ENCODE measurements at regions not wholly inside any gene's neighbourhood (a gene's known extent, or its start where the extent isn't known, plus 50 kb on each side); places are given as distances from the start of the nearest gene placed in this dataset.

- Mint-ChIP-seq H3K27me3 (ENCODE audit: low read depth) (no peaks in the 10 kb centered on the region), H3K4me1 (ENCODE audit: low read depth) (peaks cover 16% of the 10 kb centered on the region)
Observed at GRCh38 chr4:81751531-81752289, 280.0 kb upstream of the RASGEF1B start.

GRCh38 chr4:81747242-81747930 lies 275.7 kb upstream of the RASGEF1B start:
- CTCF ChIA-PET: no interaction called here
- H3K9me3 Mint-ChIP-seq: no peaks in the 10 kb centered on the region
- DNase-seq: no peak
- intact Hi-C loops (cut with micrococcal nuclease): no loop called here
- no peaks in the 10 kb centered on the region for H3K27me3 Mint-ChIP-seq (ENCODE audit: low read depth)
- H3K4me3 Mint-ChIP-seq: no peak overlapping the region
- H3K36me3 Mint-ChIP-seq (ENCODE audit: low read depth): no peaks in the 10 kb centered on the region
- peaks cover 2% of the 10 kb centered on the region for H3K4me1 Mint-ChIP-seq (ENCODE audit: low read depth)
- H3K27ac Mint-ChIP-seq: no peak overlapping the region

More at GRCh38 chr4:81751531-81752289, 280.0 kb upstream of the RASGEF1B start:
- Mint-ChIP-seq H3K27ac (no peak overlapping the region), H3K36me3 (ENCODE audit: low read depth) (no peaks in the 10 kb centered on the region), H3K4me3 (no peak overlapping the region), H3K9me3 (no peaks in the 10 kb centered on the region)
- intact Hi-C loops (cut with micrococcal nuclease): no loop called here
- no peak for DNase-seq
- CTCF ChIA-PET: no interaction called here

- no peaks in the 10 kb centered on the region for H3K9me3 Mint-ChIP-seq
- no peaks in the 10 kb centered on the region for H3K27me3 Mint-ChIP-seq (ENCODE audit: low read depth)
- H3K4me1 Mint-ChIP-seq (ENCODE audit: low read depth): peaks cover 2% of the 10 kb centered on the region
- no peaks in the 10 kb centered on the region for H3K36me3 Mint-ChIP-seq (ENCODE audit: low read depth)
- H3K4me3 Mint-ChIP-seq: no peak overlapping the region
- intact Hi-C loops (cut with micrococcal nuclease): no loop called here
- CTCF ChIA-PET: interaction anchor here (0.6 to 1.6 kb wide), 2 partner anchors 98 to 612 kb away, joined by 3 to 4 read pairs; no protein-coding TSS in a partner anchor
- H3K27ac Mint-ChIP-seq: no peak overlapping the region
- DNase-seq: no peak
Observed at GRCh38 chr4:81746773-81747172, 275.1 kb upstream of the RASGEF1B start.

- DNase-seq: no peak
- H3K27ac Mint-ChIP-seq: no peak overlapping the region
- H3K9me3 Mint-ChIP-seq: no peaks in the 10 kb centered on the region
- H3K4me1 Mint-ChIP-seq (ENCODE audit: low read depth): peaks cover 2% of the 10 kb centered on the region
- CTCF ChIA-PET: interaction anchor here (1.6 kb wide), 1 partner anchor 99 kb away, joined by 4 read pairs; no protein-coding TSS in a partner anchor
- no peak overlapping the region for H3K4me3 Mint-ChIP-seq
- intact Hi-C loops (cut with micrococcal nuclease): no loop called here
- no peaks in the 10 kb centered on the region for H3K27me3 Mint-ChIP-seq (ENCODE audit: low read depth)
- no peaks in the 10 kb centered on the region for H3K36me3 Mint-ChIP-seq (ENCODE audit: low read depth)
Observed at GRCh38 chr4:81746071-81746470, 274.4 kb upstream of the RASGEF1B start.

- no peaks in the 10 kb centered on the region for H3K36me3 Mint-ChIP-seq (ENCODE audit: low read depth)
- no peaks in the 10 kb centered on the region for H3K9me3 Mint-ChIP-seq
- intact Hi-C loops (cut with micrococcal nuclease): no loop called here
- no peaks in the 10 kb centered on the region for H3K27me3 Mint-ChIP-seq (ENCODE audit: low read depth)
- H3K27ac Mint-ChIP-seq: no peak overlapping the region
- CTCF ChIA-PET: no interaction called here
- H3K4me3 Mint-ChIP-seq: no peak overlapping the region
- H3K4me1 Mint-ChIP-seq (ENCODE audit: low read depth): peaks cover 2% of the 10 kb centered on the region
- no peak for DNase-seq
Observed at GRCh38 chr4:81745050-81745449, 273.3 kb upstream of the RASGEF1B start.

GRCh38 chr4:81743731-81744435 lies 272.2 kb upstream of the RASGEF1B start:
- no peaks in the 10 kb centered on the region for H3K27me3 Mint-ChIP-seq (ENCODE audit: low read depth)
- intact Hi-C loops (cut with micrococcal nuclease): no loop called here
- no peaks in the 10 kb centered on the region for H3K9me3 Mint-ChIP-seq
- CTCF ChIA-PET: interaction anchor here (0.7 kb wide), 1 partner anchor 13 kb away, joined by 3 read pairs; no protein-coding TSS in a partner anchor
- H3K4me1 Mint-ChIP-seq (ENCODE audit: low read depth): peaks cover 2% of the 10 kb centered on the region
- no peaks in the 10 kb centered on the region for H3K36me3 Mint-ChIP-seq (ENCODE audit: low read depth)
- no peak for DNase-seq
- H3K4me3 Mint-ChIP-seq: no peak overlapping the region
- H3K27ac Mint-ChIP-seq: no peak overlapping the region

GRCh38 chr4:81740487-81740886 lies 268.8 kb upstream of the RASGEF1B start:
- intact Hi-C loops (cut with micrococcal nuclease): no loop called here
- no peak overlapping the region for H3K4me3 Mint-ChIP-seq
- no peaks in the 10 kb centered on the region for H3K9me3 Mint-ChIP-seq
- no peaks in the 10 kb centered on the region for H3K36me3 Mint-ChIP-seq (ENCODE audit: low read depth)
- H3K27me3 Mint-ChIP-seq (ENCODE audit: low read depth): no peaks in the 10 kb centered on the region
- no peaks in the 10 kb centered on the region for H3K4me1 Mint-ChIP-seq (ENCODE audit: low read depth)
- CTCF ChIA-PET: interaction anchor here (0.6 to 0.9 kb wide), 2 partner anchors 104 to 125 kb away, joined by 3 to 8 read pairs; no protein-coding TSS in a partner anchor
- H3K27ac Mint-ChIP-seq: no peak overlapping the region
- DNase-seq: no peak

- H3K4me3 Mint-ChIP-seq: no peak overlapping the region
- no peaks in the 10 kb centered on the region for H3K4me1 Mint-ChIP-seq (ENCODE audit: low read depth)
- H3K27ac Mint-ChIP-seq: no peak overlapping the region
- intact Hi-C loops (cut with micrococcal nuclease): no loop called here
- DNase-seq: no peak
- H3K36me3 Mint-ChIP-seq (ENCODE audit: low read depth): no peaks in the 10 kb centered on the region
- H3K27me3 Mint-ChIP-seq (ENCODE audit: low read depth): no peaks in the 10 kb centered on the region
- H3K9me3 Mint-ChIP-seq: no peaks in the 10 kb centered on the region
- CTCF ChIA-PET: interaction anchor here (1.1 kb wide), 1 partner anchor 141 kb away, joined by 3 read pairs; no protein-coding TSS in a partner anchor
Observed at GRCh38 chr4:81738891-81739290, 267.2 kb upstream of the RASGEF1B start.

- no peaks in the 10 kb centered on the region for H3K4me1 Mint-ChIP-seq (ENCODE audit: low read depth)
- no peak overlapping the region for H3K4me3 Mint-ChIP-seq
- H3K36me3 Mint-ChIP-seq (ENCODE audit: low read depth): no peaks in the 10 kb centered on the region
- no peak for DNase-seq
- H3K27me3 Mint-ChIP-seq (ENCODE audit: low read depth): no peaks in the 10 kb centered on the region
- CTCF ChIA-PET: no interaction called here
- no peaks in the 10 kb centered on the region for H3K9me3 Mint-ChIP-seq
- intact Hi-C loops (cut with micrococcal nuclease): no loop called here
- no peak overlapping the region for H3K27ac Mint-ChIP-seq
Observed at GRCh38 chr4:81737865-81738559, 266.3 kb upstream of the RASGEF1B start.

- intact Hi-C loops (cut with micrococcal nuclease): no loop called here
- CTCF ChIA-PET: no interaction called here
- Mint-ChIP-seq H3K4me3 (no peak overlapping the region), H3K27ac (no peak overlapping the region), H3K4me1 (ENCODE audit: low read depth) (no peaks in the 10 kb centered on the region), H3K27me3 (ENCODE audit: low read depth) (no peaks in the 10 kb centered on the region), H3K36me3 (ENCODE audit: low read depth) (no peaks in the 10 kb centered on the region), H3K9me3 (no peaks in the 10 kb centered on the region)
- no peak for DNase-seq
Observed at GRCh38 chr4:81736324-81736723, 264.6 kb upstream of the RASGEF1B start.

GRCh38 chr4:81732980-81733379 lies 261.3 kb upstream of the RASGEF1B start:
- no peaks in the 10 kb centered on the region for H3K9me3 Mint-ChIP-seq
- H3K27ac Mint-ChIP-seq: no peak overlapping the region
- DNase-seq: no peak
- intact Hi-C loops (cut with micrococcal nuclease): no loop called here
- no peaks in the 10 kb centered on the region for H3K36me3 Mint-ChIP-seq (ENCODE audit: low read depth)
- H3K4me3 Mint-ChIP-seq: no peak overlapping the region
- no peaks in the 10 kb centered on the region for H3K27me3 Mint-ChIP-seq (ENCODE audit: low read depth)
- CTCF ChIA-PET: interaction anchor here (0.7 kb wide), 1 partner anchor 65 kb away, joined by 4 read pairs; no protein-coding TSS in a partner anchor
- H3K4me1 Mint-ChIP-seq (ENCODE audit: low read depth): no peaks in the 10 kb centered on the region

GRCh38 chr4:81724925-81725329 lies 253.2 kb upstream of the RASGEF1B start:
- Mint-ChIP-seq H3K9me3 (no peaks in the 10 kb centered on the region), H3K4me1 (ENCODE audit: low read depth) (peaks cover 14% of the 10 kb centered on the region), H3K36me3 (ENCODE audit: low read depth) (no peaks in the 10 kb centered on the region), H3K27me3 (ENCODE audit: low read depth) (no peaks in the 10 kb centered on the region), H3K27ac (no peak overlapping the region), H3K4me3 (no peak overlapping the region)
- DNase-seq: peak; percentile 78
- CTCF ChIA-PET: interaction anchor here (0.6 to 1.2 kb wide), 3 partner anchors 83 to 227 kb away, joined by 3 read pairs; no protein-coding TSS in a partner anchor
- intact Hi-C loops (cut with micrococcal nuclease): loop anchor here (1.0 to 10.0 kb wide), 3 partner anchors 120 to 319 kb away; partner anchors contain the start of gene RASGEF1B

All from activated naive CD4-positive, alpha-beta T cell treated with anti-CD3 and anti-CD28 coated beads for 36 hours (primary cell).